ENCODE measurements at regions not wholly inside any gene's neighbourhood (a gene's known extent, or its start where the extent isn't known, plus 50 kb on each side); places are given as distances from the start of the nearest gene placed in this dataset.
"Not testable (repeated sequence)": the region's sequence is repeated elsewhere in the genome, so short reads cannot be mapped to it uniquely, and the experiment has no call there.

DNA sequence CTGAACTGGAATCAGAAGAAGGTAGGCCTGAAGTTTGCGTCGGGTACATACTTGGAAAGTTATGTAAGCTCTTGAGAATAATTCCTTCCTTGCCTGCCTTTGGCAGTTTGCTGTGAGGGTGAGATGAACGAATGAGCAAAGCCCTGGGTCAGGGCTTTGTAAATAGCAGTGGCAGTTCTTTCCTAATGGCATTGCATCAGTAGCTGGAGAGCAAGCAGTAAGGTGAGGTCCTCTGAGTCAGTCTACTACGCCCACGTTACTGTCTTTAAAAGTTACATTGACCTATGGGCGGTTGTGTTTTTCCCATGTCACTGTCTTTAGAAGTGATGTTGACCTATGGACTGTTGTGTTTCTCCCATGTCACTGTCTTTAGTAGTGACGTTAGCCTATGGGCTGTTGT lies 179.1 kb upstream of the E2F8 start:
- no peak overlapping the region for H3K27ac ChIP-seq (ENCODE audit: low read depth, low read length)
- H3K27me3 ChIP-seq (ENCODE audit: control insufficient read depth in 1 of 2, insufficient read depth in 2 of 2, low read length in 2 of 2) = no peaks in the 10 kb centered on the region
- no peak overlapping the region for H3K4me3 ChIP-seq (ENCODE audit: low read depth in 1 of 2, low read length in 2 of 2)
- no peaks in the 10 kb centered on the region for H3K4me1 ChIP-seq (ENCODE audit: control insufficient read depth in 1 of 2, insufficient read depth in 2 of 2, low read length in 2 of 2)
- H3K9me3 ChIP-seq (ENCODE audit: control insufficient read depth in 1 of 2, low read length in 2 of 2) = no peaks in the 10 kb centered on the region
- no peaks in the 10 kb centered on the region for H3K36me3 ChIP-seq (ENCODE audit: control insufficient read depth in 1 of 2, insufficient read depth in 2 of 2, low read length in 2 of 2)
- H3K9ac ChIP-seq (ENCODE audit: low read depth in 1 of 2, low read length in 2 of 2) = no peak overlapping the region

DNA sequence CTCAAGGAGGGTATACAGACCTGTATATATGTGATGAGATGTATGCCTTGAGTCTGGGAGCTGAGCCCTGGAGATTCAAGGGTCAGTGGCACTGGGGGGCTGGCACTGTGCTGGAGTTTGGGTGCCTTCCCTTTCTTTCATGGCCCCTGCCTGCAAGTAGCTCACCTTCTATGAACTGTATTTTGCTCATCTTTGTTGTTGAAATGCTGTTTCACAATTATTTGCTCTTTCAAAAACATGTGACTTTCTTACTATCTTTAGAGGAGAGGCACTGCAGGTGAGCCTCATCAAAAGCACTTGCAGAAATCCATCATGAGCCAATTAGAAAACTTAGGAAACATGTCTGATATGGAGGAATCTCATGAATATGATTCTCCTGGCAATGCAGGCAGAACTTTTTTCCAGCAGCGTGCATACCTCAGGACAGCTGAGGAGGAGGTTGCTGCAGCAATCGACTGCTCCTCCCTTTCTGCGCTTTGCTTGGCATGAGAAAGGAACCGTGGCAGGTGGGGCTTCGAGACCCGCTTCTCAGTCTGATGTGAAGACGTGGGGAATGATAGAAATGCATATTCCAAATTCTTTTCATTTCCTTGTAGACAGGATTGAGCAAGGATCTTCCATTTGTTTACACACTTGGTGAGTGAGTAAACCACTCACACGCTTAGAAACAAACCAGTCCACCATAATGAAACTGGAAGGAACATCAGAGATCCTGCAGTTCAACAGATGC lies 178.4 kb upstream of the E2F8 start:
- no peak overlapping the region for H3K27ac ChIP-seq (ENCODE audit: low read depth, low read length)
- no peaks in the 10 kb centered on the region for H3K9me3 ChIP-seq (ENCODE audit: control insufficient read depth in 1 of 2, low read length in 2 of 2)
- no peak overlapping the region for H3K4me3 ChIP-seq (ENCODE audit: low read depth in 1 of 2, low read length in 2 of 2)
- H3K4me1 ChIP-seq (ENCODE audit: control insufficient read depth in 1 of 2, insufficient read depth in 2 of 2, low read length in 2 of 2) = no peaks in the 10 kb centered on the region
- no peaks in the 10 kb centered on the region for H3K36me3 ChIP-seq (ENCODE audit: control insufficient read depth in 1 of 2, insufficient read depth in 2 of 2, low read length in 2 of 2)
- no peak overlapping the region for H3K9ac ChIP-seq (ENCODE audit: low read depth in 1 of 2, low read length in 2 of 2)
- no peaks in the 10 kb centered on the region for H3K27me3 ChIP-seq (ENCODE audit: control insufficient read depth in 1 of 2, insufficient read depth in 2 of 2, low read length in 2 of 2)

DNA sequence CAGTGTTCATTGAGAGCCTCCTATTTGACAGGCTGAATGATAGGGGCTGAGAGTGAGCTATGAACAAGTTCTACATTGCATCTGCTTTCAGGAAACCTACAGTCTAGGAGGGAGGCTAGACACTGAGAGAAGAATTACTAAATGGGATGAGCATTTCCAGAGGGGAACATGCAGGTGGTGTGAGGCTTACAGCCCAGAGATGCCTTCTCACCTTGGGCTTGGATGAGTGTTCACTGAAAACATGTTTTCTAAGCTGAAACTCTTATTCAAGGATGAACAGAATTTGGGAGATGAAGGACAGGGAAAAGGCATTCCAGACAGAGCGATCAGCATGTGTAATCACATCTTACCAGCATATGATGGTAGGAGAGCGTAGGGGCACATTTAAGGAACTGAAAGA lies 177.5 kb upstream of the E2F8 start:
- no peak overlapping the region for H3K9ac ChIP-seq (ENCODE audit: low read depth in 1 of 2, low read length in 2 of 2)
- H3K36me3 ChIP-seq (ENCODE audit: control insufficient read depth in 1 of 2, insufficient read depth in 2 of 2, low read length in 2 of 2) = no peaks in the 10 kb centered on the region
- H3K4me1 ChIP-seq (ENCODE audit: control insufficient read depth in 1 of 2, insufficient read depth in 2 of 2, low read length in 2 of 2) = no peaks in the 10 kb centered on the region
- H3K27ac ChIP-seq (ENCODE audit: low read depth, low read length) = no peak overlapping the region
- H3K27me3 ChIP-seq (ENCODE audit: control insufficient read depth in 1 of 2, insufficient read depth in 2 of 2, low read length in 2 of 2) = no peaks in the 10 kb centered on the region
- H3K4me3 ChIP-seq (ENCODE audit: low read depth in 1 of 2, low read length in 2 of 2) = no peak overlapping the region
- H3K9me3 ChIP-seq (ENCODE audit: control insufficient read depth in 1 of 2, low read length in 2 of 2) = no peaks in the 10 kb centered on the region

DNA sequence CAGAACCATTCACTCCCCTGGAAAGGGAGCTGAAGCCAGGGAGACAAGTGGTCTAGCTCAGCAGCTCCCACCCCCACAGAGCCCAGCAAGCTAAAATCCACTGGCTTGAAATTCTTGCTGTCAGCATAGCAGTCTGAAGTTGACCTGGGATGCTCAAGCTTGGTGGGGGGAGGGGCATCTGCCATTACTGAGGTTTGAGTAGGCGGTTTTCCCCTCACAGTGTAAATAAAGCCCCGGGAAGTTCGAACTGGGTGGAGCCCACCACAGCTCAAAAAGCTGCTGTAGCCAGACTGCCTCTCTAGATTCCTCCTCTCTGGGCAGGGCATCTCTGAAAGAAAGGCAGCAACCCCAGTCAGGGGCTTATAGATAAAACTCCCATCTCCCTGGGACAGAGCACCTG lies 171.3 kb upstream of the E2F8 start:
- H3K9me3 ChIP-seq (ENCODE audit: control insufficient read depth in 1 of 2, low read length in 2 of 2); H3K27me3 ChIP-seq (ENCODE audit: control insufficient read depth in 1 of 2, insufficient read depth in 2 of 2, low read length in 2 of 2); H3K27ac ChIP-seq (ENCODE audit: low read depth, low read length); H3K9ac ChIP-seq (ENCODE audit: low read depth in 1 of 2, low read length in 2 of 2); H3K36me3 ChIP-seq (ENCODE audit: control insufficient read depth in 1 of 2, insufficient read depth in 2 of 2, low read length in 2 of 2); H3K4me1 ChIP-seq (ENCODE audit: control insufficient read depth in 1 of 2, insufficient read depth in 2 of 2, low read length in 2 of 2); H3K4me3 ChIP-seq (ENCODE audit: low read depth in 1 of 2, low read length in 2 of 2): not testable (repeated sequence)

DNA sequence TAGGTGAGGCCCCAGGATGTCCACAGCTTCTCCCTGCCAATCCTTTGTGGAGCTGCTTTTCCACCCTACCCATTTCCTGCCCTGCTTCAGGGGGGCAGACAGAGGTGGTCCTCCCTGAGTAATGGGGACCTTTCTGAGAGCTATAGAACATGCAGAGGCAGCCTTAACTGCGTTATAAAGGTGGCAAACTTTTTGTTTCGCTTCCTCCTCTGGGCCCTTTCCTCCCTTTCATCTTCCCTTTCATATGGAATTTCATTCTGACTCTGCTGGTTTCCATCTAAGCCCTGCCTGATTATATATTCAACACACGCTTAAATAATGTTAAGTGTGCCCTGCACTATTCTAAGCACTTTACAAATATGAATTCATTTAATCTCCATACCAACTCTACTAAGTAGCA lies 169.3 kb upstream of the E2F8 start:
- Histone ChIP-seq H3K9me3 (ENCODE audit: control insufficient read depth in 1 of 2, low read length in 2 of 2) (no peaks in the 10 kb centered on the region), H3K4me1 (ENCODE audit: control insufficient read depth in 1 of 2, insufficient read depth in 2 of 2, low read length in 2 of 2) (no peaks in the 10 kb centered on the region), H3K9ac (ENCODE audit: low read depth in 1 of 2, low read length in 2 of 2) (no peak overlapping the region), H3K27me3 (ENCODE audit: control insufficient read depth in 1 of 2, insufficient read depth in 2 of 2, low read length in 2 of 2) (no peaks in the 10 kb centered on the region), H3K36me3 (ENCODE audit: control insufficient read depth in 1 of 2, insufficient read depth in 2 of 2, low read length in 2 of 2) (no peaks in the 10 kb centered on the region), H3K4me3 (ENCODE audit: low read depth in 1 of 2, low read length in 2 of 2) (no peak overlapping the region), H3K27ac (ENCODE audit: low read depth, low read length) (no peak overlapping the region)

DNA sequence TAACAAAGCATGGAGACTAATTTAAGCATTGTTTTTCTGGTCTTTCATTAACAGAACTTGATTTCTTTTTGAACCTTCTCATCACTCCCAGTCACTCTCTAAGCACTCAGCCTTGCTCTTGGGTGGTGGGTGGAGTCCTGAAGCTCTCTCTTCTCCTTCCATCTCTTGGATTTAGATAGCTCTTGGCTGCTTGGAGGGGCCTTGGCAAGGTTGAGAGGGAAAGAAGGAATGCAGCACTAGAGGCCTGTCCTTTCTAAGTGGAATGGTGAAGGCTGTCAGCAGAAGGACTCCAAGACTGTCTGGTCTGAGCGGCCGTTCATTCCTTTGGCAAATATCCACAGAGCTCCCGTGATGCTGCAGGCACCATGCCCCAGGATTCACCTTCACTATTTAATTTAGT lies 168.6 kb upstream of the E2F8 start:
- Histone ChIP-seq H3K9me3 (ENCODE audit: control insufficient read depth in 1 of 2, low read length in 2 of 2) (no peaks in the 10 kb centered on the region), H3K4me1 (ENCODE audit: control insufficient read depth in 1 of 2, insufficient read depth in 2 of 2, low read length in 2 of 2) (no peaks in the 10 kb centered on the region), H3K27ac (ENCODE audit: low read depth, low read length) (no peak overlapping the region), H3K9ac (ENCODE audit: low read depth in 1 of 2, low read length in 2 of 2) (no peak overlapping the region), H3K27me3 (ENCODE audit: control insufficient read depth in 1 of 2, insufficient read depth in 2 of 2, low read length in 2 of 2) (no peaks in the 10 kb centered on the region), H3K4me3 (ENCODE audit: low read depth in 1 of 2, low read length in 2 of 2) (no peak overlapping the region), H3K36me3 (ENCODE audit: control insufficient read depth in 1 of 2, insufficient read depth in 2 of 2, low read length in 2 of 2) (no peaks in the 10 kb centered on the region)

DNA sequence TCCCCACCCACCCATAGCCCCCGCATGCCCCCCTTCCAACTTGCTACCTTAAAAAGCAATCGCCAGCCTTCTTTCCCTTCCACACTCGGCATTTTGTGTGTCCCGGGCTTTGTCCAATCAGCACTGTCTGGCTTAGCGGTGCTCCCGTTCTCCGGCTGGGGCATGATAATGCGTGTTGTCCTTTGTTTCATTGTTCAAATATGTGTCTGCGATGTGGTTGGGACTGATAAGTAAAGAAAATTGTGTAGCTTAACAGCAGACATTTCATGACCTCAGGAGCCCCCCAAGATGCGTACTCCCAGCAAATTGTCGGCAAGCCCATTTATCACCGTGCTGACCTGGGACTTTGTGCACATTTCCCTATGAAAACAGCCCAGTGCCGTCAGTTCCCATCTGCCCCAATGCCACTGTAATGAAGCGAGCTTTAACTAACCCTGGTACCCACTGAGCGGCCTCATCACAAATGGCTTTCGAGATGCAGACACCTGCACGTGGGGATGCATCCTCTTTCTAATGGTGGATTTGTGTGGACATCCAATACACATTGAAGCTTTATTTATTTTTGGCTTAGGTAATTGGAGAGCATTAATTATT lies 167.0 kb upstream of the E2F8 start:
- Histone ChIP-seq H3K4me3 (ENCODE audit: low read depth in 1 of 2, low read length in 2 of 2) (no peak overlapping the region), H3K9ac (ENCODE audit: low read depth in 1 of 2, low read length in 2 of 2) (no peak overlapping the region), H3K36me3 (ENCODE audit: control insufficient read depth in 1 of 2, insufficient read depth in 2 of 2, low read length in 2 of 2) (no peaks in the 10 kb centered on the region), H3K27ac (ENCODE audit: low read depth, low read length) (no peak overlapping the region), H3K4me1 (ENCODE audit: control insufficient read depth in 1 of 2, insufficient read depth in 2 of 2, low read length in 2 of 2) (no peaks in the 10 kb centered on the region), H3K9me3 (ENCODE audit: control insufficient read depth in 1 of 2, low read length in 2 of 2) (no peaks in the 10 kb centered on the region), H3K27me3 (ENCODE audit: control insufficient read depth in 1 of 2, insufficient read depth in 2 of 2, low read length in 2 of 2) (no peaks in the 10 kb centered on the region)

DNA sequence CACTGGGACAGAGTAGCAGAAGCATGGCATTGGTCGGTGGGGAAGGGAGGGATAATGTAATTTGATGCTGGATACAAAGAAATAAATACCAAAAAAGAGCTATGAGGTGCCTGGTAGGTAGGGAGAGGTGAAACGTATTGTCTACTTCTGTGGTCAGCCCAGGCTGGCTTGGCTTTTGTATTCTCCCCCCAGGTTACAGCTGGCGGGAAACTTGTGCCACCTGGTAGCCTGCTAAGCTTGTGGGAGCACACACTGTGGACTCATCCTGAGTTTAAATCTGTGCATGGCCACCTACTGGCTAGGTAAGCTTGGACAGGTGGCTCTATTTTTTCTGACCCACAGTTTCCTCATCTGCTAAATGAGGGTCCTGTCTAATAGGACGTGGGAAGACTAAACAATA lies 165.2 kb upstream of the E2F8 start:
- Histone ChIP-seq H3K9ac (ENCODE audit: low read depth in 1 of 2, low read length in 2 of 2) (no peak overlapping the region), H3K27me3 (ENCODE audit: control insufficient read depth in 1 of 2, insufficient read depth in 2 of 2, low read length in 2 of 2) (no peaks in the 10 kb centered on the region), H3K9me3 (ENCODE audit: control insufficient read depth in 1 of 2, low read length in 2 of 2) (no peaks in the 10 kb centered on the region), H3K27ac (ENCODE audit: low read depth, low read length) (no peak overlapping the region), H3K4me3 (ENCODE audit: low read depth in 1 of 2, low read length in 2 of 2) (no peak overlapping the region), H3K36me3 (ENCODE audit: control insufficient read depth in 1 of 2, insufficient read depth in 2 of 2, low read length in 2 of 2) (no peaks in the 10 kb centered on the region), H3K4me1 (ENCODE audit: control insufficient read depth in 1 of 2, insufficient read depth in 2 of 2, low read length in 2 of 2) (no peaks in the 10 kb centered on the region)

DNA sequence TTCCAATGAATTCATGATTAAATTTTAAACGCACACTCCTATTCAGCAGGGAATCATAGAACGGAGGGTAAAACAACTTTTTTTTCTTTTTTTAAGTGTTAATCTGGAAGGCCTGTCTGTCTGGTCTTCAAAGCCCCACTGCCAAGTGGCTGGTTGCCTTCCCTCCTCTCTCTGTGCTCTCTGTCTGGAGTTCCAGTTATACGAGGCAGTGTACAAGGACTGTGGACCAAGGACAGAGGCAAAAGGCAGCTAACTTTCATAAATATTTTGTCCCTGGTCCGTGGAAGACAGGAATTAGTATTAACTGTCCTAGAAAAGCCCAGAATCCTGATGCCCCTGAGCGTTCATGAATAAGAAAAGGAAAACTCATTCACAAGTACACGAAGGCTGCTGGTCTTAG lies 164.0 kb upstream of the E2F8 start:
- Histone ChIP-seq H3K4me1 (ENCODE audit: control insufficient read depth in 1 of 2, insufficient read depth in 2 of 2, low read length in 2 of 2) (no peaks in the 10 kb centered on the region), H3K9me3 (ENCODE audit: control insufficient read depth in 1 of 2, low read length in 2 of 2) (no peaks in the 10 kb centered on the region), H3K27me3 (ENCODE audit: control insufficient read depth in 1 of 2, insufficient read depth in 2 of 2, low read length in 2 of 2) (no peaks in the 10 kb centered on the region), H3K9ac (ENCODE audit: low read depth in 1 of 2, low read length in 2 of 2) (no peak overlapping the region), H3K27ac (ENCODE audit: low read depth, low read length) (no peak overlapping the region), H3K4me3 (ENCODE audit: low read depth in 1 of 2, low read length in 2 of 2) (no peak overlapping the region), H3K36me3 (ENCODE audit: control insufficient read depth in 1 of 2, insufficient read depth in 2 of 2, low read length in 2 of 2) (no peaks in the 10 kb centered on the region)

DNA sequence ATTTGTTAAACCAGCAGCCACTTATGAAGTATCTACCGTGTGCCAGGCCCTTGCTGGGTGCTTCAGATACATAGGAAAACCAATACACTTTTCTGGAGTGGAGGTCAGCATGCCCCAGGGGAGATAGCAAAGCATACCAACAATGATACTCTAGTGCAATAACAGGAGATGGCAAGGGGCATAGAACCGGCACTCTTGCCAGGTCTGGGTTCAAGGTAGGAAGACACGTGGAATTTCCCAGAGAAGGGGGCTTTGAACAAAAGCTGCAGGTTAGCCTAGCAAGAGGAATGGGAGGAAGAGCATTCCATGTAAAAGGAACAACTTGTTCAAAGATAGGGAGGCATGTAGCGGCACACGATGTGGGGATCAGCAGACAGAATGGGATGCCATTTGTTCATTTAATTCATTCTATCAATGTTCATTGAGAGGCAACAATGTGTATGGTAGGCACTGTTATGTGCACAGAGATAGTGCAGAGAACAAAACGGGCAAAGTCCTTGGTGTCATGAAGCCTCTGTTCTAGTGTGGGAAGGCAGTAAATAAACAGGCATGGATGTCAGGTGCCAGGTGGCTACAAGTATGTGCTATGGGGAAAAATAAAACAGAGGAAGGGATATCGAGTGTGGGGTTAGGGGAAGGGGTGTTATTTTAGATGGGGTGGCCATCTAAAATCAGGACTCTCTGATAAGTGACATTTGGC lies 162.6 kb upstream of the E2F8 start:
- H3K36me3 ChIP-seq (ENCODE audit: control insufficient read depth in 1 of 2, insufficient read depth in 2 of 2, low read length in 2 of 2) = no peaks in the 10 kb centered on the region
- no peak overlapping the region for H3K4me3 ChIP-seq (ENCODE audit: low read depth in 1 of 2, low read length in 2 of 2)
- H3K9me3 ChIP-seq (ENCODE audit: control insufficient read depth in 1 of 2, low read length in 2 of 2) = no peaks in the 10 kb centered on the region
- H3K27ac ChIP-seq (ENCODE audit: low read depth, low read length) = no peak overlapping the region
- H3K9ac ChIP-seq (ENCODE audit: low read depth in 1 of 2, low read length in 2 of 2) = no peak overlapping the region
- no peaks in the 10 kb centered on the region for H3K27me3 ChIP-seq (ENCODE audit: control insufficient read depth in 1 of 2, insufficient read depth in 2 of 2, low read length in 2 of 2)
- peaks cover 0 to 11% of the 10 kb centered on the region in 2 donors for H3K4me1 ChIP-seq (ENCODE audit: control insufficient read depth in 1 of 2, insufficient read depth in 2 of 2, low read length in 2 of 2)

Data from duodenal mucosa (tissue), 2 donors.